Panc1 (cell line): ENCODE measurements at regions not wholly inside any gene's neighbourhood (a gene's known extent, or its start where the extent isn't known, plus 50 kb on each side); places are given as distances from the start of the nearest gene placed in this dataset.

Experiments
- ATAC-seq: fragments of 200-7000 bp; cut with Tn5 transposase; 2 replicates; pipeline ENCODE4 v1.9.1; 2020; ENCODE audit warnings: mild to moderate bottlenecking, moderate library complexity
- BruUV-seq: library from RNA; stranded (reverse); fragments of 400-500 nt; replicated peaks from 2 replicates; lab custom pipeline; 2021; lab: Mats Ljungman, UMichigan
- CTCF ChIA-PET: fragments of 300-600 bp; sonication (Branson Sonifier 250); formaldehyde crosslinking; loops from one replicate; lab custom pipeline; 2022; ENCODE audit warnings: antibody characterized with exemption; lab: Charles Lee
- POLR2A ChIA-PET: fragments of 300-600 bp; sonication (Branson Sonifier 250); formaldehyde crosslinking; loops from one replicate; lab custom pipeline; 2022; ENCODE audit warnings: antibody characterized with exemption; lab: Charles Lee
- DNase-seq: peaks from one replicate; pipeline ENCODE4 v3.0.0-alpha.2; 2010; ENCODE audit warnings: low read depth, low spot score
- H3K27ac ChIP-seq: 2 replicates; pipeline ENCODE4 v1.5.1; 2011; ENCODE audit warnings: mild to moderate bottlenecking, low read length, inconsistent platforms
- H3K27me3 ChIP-seq: fragments of 200-500 bp; sonication (Bioruptor generic); 2 replicates; pipeline ENCODE4 v1.6.0; 2014; ENCODE audit warnings: low read length, inconsistent platforms; ENCODE audit not compliant: control insufficient read depth, insufficient read depth
- H3K36me3 ChIP-seq: fragments of 200-500 bp; sonication (Bioruptor generic); 2 replicates; pipeline ENCODE4 v1.5.1; 2014; ENCODE audit warnings: inconsistent platforms, mild to moderate bottlenecking, low read length, moderate library complexity; ENCODE audit not compliant: control insufficient read depth, insufficient read depth
- H3K4me1 ChIP-seq: 2 replicates; pipeline ENCODE4 v1.5.1; 2011; ENCODE audit warnings: inconsistent platforms, mild to moderate bottlenecking, low read length, moderate library complexity; ENCODE audit not compliant: control insufficient read depth, insufficient read depth
- H3K4me3 ChIP-seq, 2 experiments: 2 replicates each; pipeline ENCODE4 v1.5.1; 2011 to 2012; ENCODE audit warnings: low read depth in 2 of 2, low read length in 2 of 2, mild to moderate bottlenecking in 2 of 2, inconsistent platforms in 1 of 2, moderate library complexity in 1 of 2
- H3K9me3 ChIP-seq: fragments of 200-500 bp; sonication (Bioruptor generic); 2 replicates; pipeline ENCODE4 v1.5.1; 2014; ENCODE audit warnings: low read depth, mild to moderate bottlenecking, inconsistent platforms, low read length, moderate library complexity; ENCODE audit not compliant: control insufficient read depth, insufficient read depth
- CTCF ChIP-seq: fragments of 450-650 bp; IDR thresholded peaks from 2 replicates; pipeline ENCODE4 v1.5.1; 2017; ENCODE audit warnings: mild to moderate bottlenecking
- POLR2AphosphoS5 ChIP-seq: IDR thresholded peaks from 2 replicates; pipeline ENCODE4 v1.6.1; 2012; ENCODE audit warnings: mild to moderate bottlenecking, low read depth, low read length, moderate library complexity
- REST ChIP-seq, 2 experiments: IDR thresholded peaks; 2 replicates each; pipeline ENCODE4 v1.6.1; 2011 to 2012; ENCODE audit warnings: low read depth in 2 of 2, control low read depth in 1 of 2, low read length in 1 of 2, mild to moderate bottlenecking in 1 of 2, moderate library complexity in 1 of 2; ENCODE audit not compliant: insufficient read depth in 1 of 2
- SIN3A ChIP-seq: IDR thresholded peaks from 2 replicates; pipeline ENCODE4 v1.6.1; 2012; ENCODE audit warnings: low read depth, mild to moderate bottlenecking, low read length, moderate library complexity, borderline replicate concordance; ENCODE audit not compliant: insufficient read depth
- TCF7L2 ChIP-seq: IDR thresholded peaks from 2 replicates; pipeline ENCODE4 v1.6.1; 2011; ENCODE audit warnings: mild to moderate bottlenecking, low read depth, low read length, inconsistent platforms
- in situ Hi-C: cut with HindIII; loops from 2 replicates; pipeline ENCODE4 v1.10.0; 2016; ENCODE audit warnings: low sequenced_read_pairs, low pct_unique_long_range_greater_than_20kb
- intact Hi-C: fragments of 100-400 bp; cut with micrococcal nuclease; formaldehyde crosslinking; loops from one replicate; pipeline ENCODE4 v1.10.0; 2022; ENCODE audit not compliant: unreplicated experiment

GRCh38 chr4:108446556-108446955 is 173.8 kb upstream of the RPL34 start:
- ChIA-PET POLR2A (no interaction called here), CTCF (no interaction called here)
- ATAC-seq: no peak
- DNase-seq: no peak
- Histone ChIP-seq H3K4me1 (no peaks in the 10 kb centered on the region), H3K27me3 (no peaks in the 10 kb centered on the region; the same call in 1 of the 2 replicates), H3K9me3 (no peaks in the 10 kb centered on the region), H3K4me3 (no peak overlapping the region), H3K27ac (no peak overlapping the region), H3K36me3 (no peaks in the 10 kb centered on the region)
- BruUV-seq: no TSS peak
- in situ Hi-C loops: no loop called here
- intact Hi-C loops: no loop called here
- no peak for TF ChIP-seq POLR2AphosphoS5
- no peak for TF ChIP-seq CTCF
- TF ChIP-seq REST (IDR thresholded peaks at IDR 0.05; ENCODE audit: insufficient read depth in 1 of 2, low read depth in 2 of 2, low read length in 1 of 2): no peak
- TF ChIP-seq SIN3A: no peak
- no peak for TF ChIP-seq TCF7L2

GRCh38 chr4:108445716-108446115 is 174.7 kb upstream of the RPL34 start:
- Histone ChIP-seq H3K36me3 (no peaks in the 10 kb centered on the region), H3K4me3 (no peak overlapping the region), H3K27me3 (no peaks in the 10 kb centered on the region; the same call in 1 of the 2 replicates), H3K27ac (no peak overlapping the region), H3K9me3 (no peaks in the 10 kb centered on the region), H3K4me1 (no peaks in the 10 kb centered on the region)
- no TSS peak for BruUV-seq
- in situ Hi-C loops (no loop called here), intact Hi-C loops (no loop called here)
- TF ChIP-seq CTCF (no peak), POLR2AphosphoS5 (no peak), REST (IDR thresholded peaks at IDR 0.05; ENCODE audit: insufficient read depth in 1 of 2, low read depth in 2 of 2, low read length in 1 of 2) (no peak), TCF7L2 (no peak), SIN3A (no peak)
- ATAC-seq (no peak), DNase-seq (no peak)
- ChIA-PET CTCF (no interaction called here), POLR2A (no interaction called here)
